Stimulated activated naive B cell treated with anti-CD40 and anti-IgM and Interleukin-4, amounts not matched to agents 10 μg/mL and 1 μg/mL and 100 μg/mL, for 72 hours (primary cell): ENCODE measurements at regions not wholly inside any gene's neighbourhood (a gene's known extent, or its start where the extent isn't known, plus 50 kb on each side); places are given as distances from the start of the nearest gene placed in this dataset.

Experiments
- ATAC-seq, 2 donors: fragments of 150-1000 bp; cut with Tn5 transposase; replicated peaks; 2 replicates each; pipeline ENCODE4 v1.10.0; 2021; ENCODE audit warnings: moderate library complexity in 1 of 2
- DNase-seq: peaks from one replicate; pipeline ENCODE4 v3.0.0; 2021
- H3K27ac Mint-ChIP-seq: one replicate; pipeline ENCODE4 v1.8.0; 2022; ENCODE audit warnings: mild to moderate bottlenecking, mixed read lengths
- H3K27me3 Mint-ChIP-seq, 2 donors: one replicate each; pipeline ENCODE4 v1.8.0; 2022; ENCODE audit warnings: mixed read lengths in 2 of 2
- H3K36me3 Mint-ChIP-seq, 2 donors: one replicate each; pipeline ENCODE4 v1.8.0; 2022; ENCODE audit warnings: mixed read lengths in 2 of 2, mild to moderate bottlenecking in 1 of 2
- H3K4me1 Mint-ChIP-seq, 2 donors: one replicate each; pipeline ENCODE4 v1.8.0; 2022; ENCODE audit warnings: mixed read lengths in 2 of 2, mild to moderate bottlenecking in 1 of 2
- H3K4me3 Mint-ChIP-seq, 2 donors: one replicate each; pipeline ENCODE4 v1.8.0; 2022; ENCODE audit warnings: mild to moderate bottlenecking in 2 of 2, mixed read lengths in 2 of 2, moderate library complexity in 1 of 2
- H3K9me3 Mint-ChIP-seq, 2 donors: one replicate each; pipeline ENCODE4 v1.8.0; 2022; ENCODE audit warnings: mixed read lengths in 2 of 2, mild to moderate bottlenecking in 1 of 2

- Mint-ChIP-seq H3K27me3 (no peaks in the 10 kb centered on the region), H3K36me3 (no peaks in the 10 kb centered on the region), H3K27ac (no peak overlapping the region), H3K4me1 (no peaks in the 10 kb centered on the region), H3K4me3 (no peak overlapping the region), H3K9me3 (peaks cover 3 to 4% of the 10 kb centered on the region in 2 donors)
- no peak for ATAC-seq
- DNase-seq: no peak
Measured at GRCh38 chr11:41943656-41944055, 484.2 kb upstream of the LRRC4C start.

GRCh38 chr11:41947392-41947791, 487.9 kb upstream of the LRRC4C start:
- no peak for DNase-seq
- no peak overlapping the region for H3K4me3 Mint-ChIP-seq
- no peaks in the 10 kb centered on the region for H3K27me3 Mint-ChIP-seq
- H3K9me3 Mint-ChIP-seq: peaks cover 0 to 2% of the 10 kb centered on the region in 2 donors
- no peak for ATAC-seq
- H3K36me3 Mint-ChIP-seq: no peaks in the 10 kb centered on the region
- no peak overlapping the region for H3K27ac Mint-ChIP-seq
- H3K4me1 Mint-ChIP-seq: no peaks in the 10 kb centered on the region

GRCh38 chr11:41950470-41951143, 491.2 kb upstream of the LRRC4C start:
- no peaks in the 10 kb centered on the region for H3K36me3 Mint-ChIP-seq
- H3K27ac Mint-ChIP-seq: no peak overlapping the region
- no peak overlapping the region for H3K4me3 Mint-ChIP-seq
- ATAC-seq: no peak
- DNase-seq: no peak
- peaks cover 0 to 3% of the 10 kb centered on the region in 2 donors for H3K9me3 Mint-ChIP-seq
- no peaks in the 10 kb centered on the region for H3K4me1 Mint-ChIP-seq
- H3K27me3 Mint-ChIP-seq: no peaks in the 10 kb centered on the region

- Mint-ChIP-seq H3K27ac (no peak overlapping the region), H3K4me1 (no peaks in the 10 kb centered on the region), H3K4me3 (no peak overlapping the region), H3K27me3 (no peaks in the 10 kb centered on the region), H3K9me3 (peaks cover 1 to 3% of the 10 kb centered on the region in 2 donors), H3K36me3 (no peaks in the 10 kb centered on the region)
- no peak for DNase-seq
- ATAC-seq: no peak
Measured at GRCh38 chr11:41954034-41954433, 494.6 kb upstream of the LRRC4C start.

- Mint-ChIP-seq H3K9me3 (peaks cover 4 to 5% of the 10 kb centered on the region in 2 donors), H3K4me3 (no peak overlapping the region), H3K27ac (no peak overlapping the region), H3K36me3 (no peaks in the 10 kb centered on the region), H3K4me1 (no peaks in the 10 kb centered on the region), H3K27me3 (no peaks in the 10 kb centered on the region)
- ATAC-seq: no peak
- no peak for DNase-seq
Measured at GRCh38 chr11:41955066-41955465, 495.6 kb upstream of the LRRC4C start.

- Mint-ChIP-seq H3K27ac (no peak overlapping the region), H3K36me3 (no peaks in the 10 kb centered on the region), H3K4me1 (no peaks in the 10 kb centered on the region), H3K9me3 (peaks cover 4 to 9% of the 10 kb centered on the region in 2 donors), H3K27me3 (no peaks in the 10 kb centered on the region), H3K4me3 (no peak overlapping the region)
- ATAC-seq (no peak), DNase-seq (no peak)
Measured at GRCh38 chr11:41955635-41956400, 496.4 kb upstream of the LRRC4C start.

- ATAC-seq (no peak), DNase-seq (no peak)
- Mint-ChIP-seq H3K9me3 (peaks cover 9 to 13% of the 10 kb centered on the region in 2 donors), H3K4me3 (no peak overlapping the region), H3K4me1 (no peaks in the 10 kb centered on the region), H3K27me3 (no peaks in the 10 kb centered on the region), H3K36me3 (no peaks in the 10 kb centered on the region), H3K27ac (no peak overlapping the region)
Measured at GRCh38 chr11:41963406-41963805, 504.0 kb upstream of the LRRC4C start.

GRCh38 chr11:41970681-41971080, 511.2 kb upstream of the LRRC4C start:
- DNase-seq (no peak), ATAC-seq (no peak)
- no peaks in the 10 kb centered on the region for H3K4me1 Mint-ChIP-seq
- no peak overlapping the region for H3K4me3 Mint-ChIP-seq
- H3K36me3 Mint-ChIP-seq: no peaks in the 10 kb centered on the region
- no peak overlapping the region for H3K27ac Mint-ChIP-seq
- H3K9me3 Mint-ChIP-seq: peaks cover 4 to 10% of the 10 kb centered on the region in 2 donors
- H3K27me3 Mint-ChIP-seq: no peaks in the 10 kb centered on the region

GRCh38 chr11:41971592-41971991, 512.1 kb upstream of the LRRC4C start:
- H3K4me1 Mint-ChIP-seq: no peaks in the 10 kb centered on the region
- no peaks in the 10 kb centered on the region for H3K27me3 Mint-ChIP-seq
- ATAC-seq: no peak

GRCh38 chr11:41978945-41979344, 519.5 kb upstream of the LRRC4C start:
- no peak for DNase-seq
- H3K36me3 Mint-ChIP-seq: no peaks in the 10 kb centered on the region
- no peak for ATAC-seq
- H3K27ac Mint-ChIP-seq: no peak overlapping the region
- no peaks in the 10 kb centered on the region for H3K27me3 Mint-ChIP-seq
- H3K4me3 Mint-ChIP-seq: no peak overlapping the region
- peaks cover 2 to 8% of the 10 kb centered on the region in 2 donors for H3K9me3 Mint-ChIP-seq
- no peaks in the 10 kb centered on the region for H3K4me1 Mint-ChIP-seq

More at GRCh38 chr11:41971592-41971991, 512.1 kb upstream of the LRRC4C start:
- peaks cover 4 to 10% of the 10 kb centered on the region in 2 donors for H3K9me3 Mint-ChIP-seq
- DNase-seq: no peak
- H3K4me3 Mint-ChIP-seq: no peak overlapping the region
- no peak overlapping the region for H3K27ac Mint-ChIP-seq
- no peaks in the 10 kb centered on the region for H3K36me3 Mint-ChIP-seq

- no peak for DNase-seq
- Mint-ChIP-seq H3K4me3 (no peak overlapping the region), H3K27me3 (no peaks in the 10 kb centered on the region), H3K9me3 (peaks cover 2 to 8% of the 10 kb centered on the region in 2 donors), H3K4me1 (no peaks in the 10 kb centered on the region), H3K27ac (no peak overlapping the region), H3K36me3 (no peaks in the 10 kb centered on the region)
- no peak for ATAC-seq
Measured at GRCh38 chr11:41980741-41981140, 521.3 kb upstream of the LRRC4C start.

- no peak for ATAC-seq
- no peaks in the 10 kb centered on the region for H3K4me1 Mint-ChIP-seq
Measured at GRCh38 chr11:41982276-41982675, 522.8 kb upstream of the LRRC4C start.

GRCh38 chr11:41982975-41983374, 523.5 kb upstream of the LRRC4C start:
- no peaks in the 10 kb centered on the region for H3K27me3 Mint-ChIP-seq
- H3K4me3 Mint-ChIP-seq: no peak overlapping the region
- peaks cover 2 to 8% of the 10 kb centered on the region in 2 donors for H3K9me3 Mint-ChIP-seq
- H3K4me1 Mint-ChIP-seq: no peaks in the 10 kb centered on the region
- ATAC-seq (no peak), DNase-seq (no peak)
- H3K36me3 Mint-ChIP-seq: no peaks in the 10 kb centered on the region
- no peak overlapping the region for H3K27ac Mint-ChIP-seq

More at GRCh38 chr11:41982276-41982675, 522.8 kb upstream of the LRRC4C start:
- Mint-ChIP-seq H3K4me3 (no peak overlapping the region), H3K9me3 (peaks cover 2 to 8% of the 10 kb centered on the region in 2 donors), H3K36me3 (no peaks in the 10 kb centered on the region), H3K27ac (no peak overlapping the region), H3K27me3 (no peaks in the 10 kb centered on the region)
- no peak for DNase-seq

GRCh38 chr11:41983475-41983874, 524.0 kb upstream of the LRRC4C start:
- Mint-ChIP-seq H3K36me3 (no peaks in the 10 kb centered on the region), H3K4me1 (no peaks in the 10 kb centered on the region), H3K9me3 (peaks cover 2 to 8% of the 10 kb centered on the region in 2 donors), H3K27ac (no peak overlapping the region), H3K27me3 (no peaks in the 10 kb centered on the region), H3K4me3 (no peak overlapping the region)
- DNase-seq (no peak), ATAC-seq (no peak)

- no peaks in the 10 kb centered on the region for H3K36me3 Mint-ChIP-seq
- no peaks in the 10 kb centered on the region for H3K4me1 Mint-ChIP-seq
- DNase-seq: no peak
- H3K27ac Mint-ChIP-seq: no peak overlapping the region
- H3K9me3 Mint-ChIP-seq: peaks cover 1 to 6% of the 10 kb centered on the region in 2 donors
- no peak for ATAC-seq
- H3K27me3 Mint-ChIP-seq: no peaks in the 10 kb centered on the region
- no peak overlapping the region for H3K4me3 Mint-ChIP-seq
Measured at GRCh38 chr11:41984023-41984422, 524.6 kb upstream of the LRRC4C start.
